ENCODE measurements at regions not wholly inside any gene's neighbourhood (a gene's known extent, or its start where the extent isn't known, plus 50 kb on each side); places are given as distances from the start of the nearest gene placed in this dataset.

GRCh38 chr9:111107141-111107540, 68.9 kb upstream of the LPAR1 start:
- TF ChIP-seq CTCF (IDR thresholded peaks at IDR 0.05), result no peak
- TF ChIP-seq EP300 (IDR thresholded peaks at IDR 0.05), result no peak
- TF ChIP-seq POLR2AphosphoS5 (IDR thresholded peaks at IDR 0.05), result no peak

Measured in suprapubic skin (tissue), 4 donors.